CD4-positive, alpha-beta T cell (primary cell): ENCODE measurements at regions not wholly inside any gene's neighbourhood (a gene's known extent, or its start where the extent isn't known, plus 50 kb on each side); places are given as distances from the start of the nearest gene placed in this dataset.

Experiments used
- ATAC-seq: fragments of 200-7000 bp; cut with Tn5 transposase; one replicate; pipeline ENCODE4 v1.10.0; 2022; ENCODE audit warnings: mild to moderate bottlenecking; ENCODE audit not compliant: poor library complexity
- CTCF ChIA-PET: fragments of 350-600 bp; sonication (Branson Sonifier 250); formaldehyde crosslinking; loops from one replicate; lab custom pipeline; 2021; ENCODE audit warnings: antibody characterized with exemption, inconsistent platforms; lab: Charles Lee
- POLR2A ChIA-PET: fragments of 350-600 bp; sonication (Branson Sonifier 250); formaldehyde crosslinking; loops from one replicate; lab custom pipeline; 2021; ENCODE audit warnings: antibody characterized with exemption, inconsistent platforms; lab: Charles Lee
- DNase-seq, 14 experiments: peaks; one replicate each; pipeline ENCODE4 v3.0.0-alpha.2; 2013 to 2020; ENCODE audit warnings: mixed read lengths in 2 of 14
- H3K27ac ChIP-seq, 2 donors: one replicate each; pipeline versions ENCODE4 v1.5.1 to v1.7.0; 2013; ENCODE audit warnings: low read length in 2 of 2, low read depth in 1 of 2, mild to moderate bottlenecking in 1 of 2
- H3K27me3 ChIP-seq, 2 experiments: 1 replicate in 1 of 2; 2 replicates in 1 of 2; pipeline versions ENCODE4 v1.6.1 to v1.7.0; 2013; ENCODE audit warnings: low read length in 2 of 2, control low read depth in 1 of 2, mild to moderate bottlenecking in 1 of 2, moderate library complexity in 1 of 2; ENCODE audit not compliant: insufficient read depth in 2 of 2, control insufficient read depth in 1 of 2
- H3K36me3 ChIP-seq: one replicate; pipeline ENCODE4 v1.6.1; 2013; ENCODE audit warnings: low read length, control low read depth; ENCODE audit not compliant: insufficient read depth
- H3K4me1 ChIP-seq: one replicate; pipeline ENCODE4 v1.6.1; 2013; ENCODE audit warnings: low read length, control low read depth; ENCODE audit not compliant: insufficient read depth
- H3K4me3 ChIP-seq: one replicate; pipeline ENCODE4 v1.5.1; 2013; ENCODE audit warnings: mild to moderate bottlenecking, low read length, moderate library complexity
- H3K9me3 ChIP-seq, 2 experiments: 1 replicate in 1 of 2; 2 replicates in 1 of 2; pipeline versions ENCODE4 v1.6.1 to v1.7.0; 2013; ENCODE audit warnings: low read length in 2 of 2, mild to moderate bottlenecking in 2 of 2, control low read depth in 1 of 2, moderate library complexity in 1 of 2; ENCODE audit not compliant: control insufficient read depth in 1 of 2, insufficient read depth in 1 of 2
- H3K27ac Mint-ChIP-seq: one replicate; pipeline ENCODE4 v1.8.0; 2020; ENCODE audit warnings: mixed read lengths
- H3K27me3 Mint-ChIP-seq: one replicate; pipeline ENCODE4 v1.8.0; 2021; ENCODE audit warnings: mixed read lengths
- H3K36me3 Mint-ChIP-seq: one replicate; pipeline ENCODE4 v1.8.0; 2021; ENCODE audit warnings: low read depth, mixed read lengths
- H3K4me1 Mint-ChIP-seq: one replicate; pipeline ENCODE4 v1.8.0; 2021; ENCODE audit warnings: low read depth, mixed read lengths
- H3K4me3 Mint-ChIP-seq: one replicate; pipeline ENCODE4 v1.8.0; 2020; ENCODE audit warnings: mild to moderate bottlenecking, mixed read lengths
- H3K9me3 Mint-ChIP-seq: one replicate; pipeline ENCODE4 v1.8.0; 2020; ENCODE audit warnings: mixed read lengths
- CTCF ChIP-seq: fragments of 200-600 bp; IDR thresholded peaks from one replicate; pipeline ENCODE4 v1.8.0; 2022; ENCODE audit warnings: antibody characterized with exemption, mild to moderate bottlenecking
- intact Hi-C, 2 experiments: fragments of 100-400 bp; cut with DNase I in 1 of 2; cut with micrococcal nuclease in 1 of 2; formaldehyde crosslinking; loops; one replicate each; pipeline versions ENCODE4 v1.15.1 to v1.9.0; 2023 to 2025; cut with DNase I, micrococcal nuclease

- CTCF ChIA-PET = no interaction called here
- H3K27me3 Mint-ChIP-seq = no peaks in the 10 kb centered on the region
- no peak overlapping the region for H3K27ac ChIP-seq
- H3K4me3 Mint-ChIP-seq = no peak overlapping the region
- intact Hi-C loops = no loop called here
- H3K27me3 ChIP-seq = no peaks in the 10 kb centered on the region
- no peak for TF ChIP-seq CTCF
- no peaks in the 10 kb centered on the region for H3K4me1 Mint-ChIP-seq
- DNase-seq (no peak), ATAC-seq (no peak)
- H3K9me3 Mint-ChIP-seq = peaks cover 16% of the 10 kb centered on the region
- peaks cover 6% of the 10 kb centered on the region for H3K36me3 Mint-ChIP-seq
- POLR2A ChIA-PET = no interaction called here
- peaks cover 6 to 14% of the 10 kb centered on the region in 2 experiments for H3K9me3 ChIP-seq
- H3K36me3 ChIP-seq = no peaks in the 10 kb centered on the region
- H3K27ac Mint-ChIP-seq = no peak overlapping the region
- no peak overlapping the region for H3K4me3 ChIP-seq
- H3K4me1 ChIP-seq = peaks cover 15% of the 10 kb centered on the region
These were observed 117.2 kb upstream of the SSTR1 start for GRCh38 chr14:38090506-38090905.

- no peak for ATAC-seq
- H3K36me3 Mint-ChIP-seq = peaks cover 6% of the 10 kb centered on the region
- H3K36me3 ChIP-seq = no peaks in the 10 kb centered on the region
- no peak for DNase-seq
- H3K9me3 Mint-ChIP-seq = peaks cover 13% of the 10 kb centered on the region
- H3K4me1 ChIP-seq = no peaks in the 10 kb centered on the region
- peaks cover under 1% of the 10 kb centered on the region for H3K4me1 Mint-ChIP-seq
- H3K9me3 ChIP-seq = peaks cover 10 to 22% of the 10 kb centered on the region in 2 experiments
- TF ChIP-seq CTCF = no peak
- intact Hi-C loops = no loop called here
- H3K4me3 Mint-ChIP-seq = no peak overlapping the region
- no peak overlapping the region for H3K27ac ChIP-seq
- CTCF ChIA-PET = no interaction called here
- H3K27me3 Mint-ChIP-seq = no peaks in the 10 kb centered on the region
- no peak overlapping the region for H3K27ac Mint-ChIP-seq
- POLR2A ChIA-PET = no interaction called here
- H3K4me3 ChIP-seq = no peak overlapping the region
- H3K27me3 ChIP-seq = no peaks in the 10 kb centered on the region
These were observed 109.4 kb upstream of the SSTR1 start for GRCh38 chr14:38098074-38098836.

GRCh38 chr14:38101679-38102078 lies 106.0 kb upstream of the SSTR1 start:
- H3K4me3 ChIP-seq = no peak overlapping the region
- POLR2A ChIA-PET = no interaction called here

More at GRCh38 chr14:38101679-38102078, 106.0 kb upstream of the SSTR1 start:
- Mint-ChIP-seq H3K4me1 (peaks cover 12% of the 10 kb centered on the region), H3K27me3 (no peaks in the 10 kb centered on the region), H3K36me3 (no peaks in the 10 kb centered on the region), H3K9me3 (peaks cover 9% of the 10 kb centered on the region), H3K4me3 (no peak overlapping the region), H3K27ac (no peak overlapping the region)
- Histone ChIP-seq H3K9me3 (peaks cover 4 to 8% of the 10 kb centered on the region in 2 experiments), H3K27me3 (no peaks in the 10 kb centered on the region), H3K4me1 (no peaks in the 10 kb centered on the region), H3K36me3 (no peaks in the 10 kb centered on the region), H3K27ac (no peak overlapping the region)
- no peak for ATAC-seq
- TF ChIP-seq CTCF = no peak
- no peak for DNase-seq
- intact Hi-C loops = no loop called here
- CTCF ChIA-PET = no interaction called here
